OCI-LY1 (cell line): ENCODE measurements at regions not wholly inside any gene's neighbourhood (a gene's known extent, or its start where the extent isn't known, plus 50 kb on each side); places are given as distances from the start of the nearest gene placed in this dataset.

Experiments
- CTCF ChIP-seq: fragments of 200-600 bp; sonication (generic), shearing (Covaris generic); IDR thresholded peaks from 2 replicates; pipeline ENCODE4 v1.5.1; 2017; ENCODE audit warnings: mild to moderate bottlenecking, antibody characterized with exemption, low read length, moderate library complexity, mixed read lengths
- EZH2 ChIP-seq: fragments of 200-600 bp; sonication (generic), shearing (Covaris generic); IDR thresholded peaks from 2 replicates; pipeline ENCODE4 v1.8.0; 2017; ENCODE audit warnings: borderline replicate concordance, mixed run types, mild to moderate bottlenecking, antibody characterized with exemption, low read length, moderate library complexity, mixed read lengths

GRCh38 chr2:67103157-67103556 is 294.0 kb upstream of the ETAA1 start:
- TF ChIP-seq CTCF (no peak), EZH2 (no peak)
